Transverse colon (tissue), 4 donors: ENCODE measurements at regions not wholly inside any gene's neighbourhood (a gene's known extent, or its start where the extent isn't known, plus 50 kb on each side); places are given as distances from the start of the nearest gene placed in this dataset.

Experiments
- DNase-seq: peaks from one replicate; pipeline ENCODE4 v3.0.0-alpha.2; 2019
- H3K27ac ChIP-seq, 4 donors: fragments of 200-600 bp; sonication (generic); 2 replicates each; pipeline ENCODE4 v1.5.1; 2016 to 2018; ENCODE audit warnings: inconsistent platforms in 4 of 4
- H3K27me3 ChIP-seq: fragments of 200-600 bp; sonication (generic); 2 replicates; pipeline ENCODE4 v1.5.1; 2017; ENCODE audit warnings: inconsistent platforms
- H3K36me3 ChIP-seq, 4 donors: fragments of 200-600 bp; sonication (generic); 2 replicates each; pipeline ENCODE4 v1.5.1; 2017 to 2019; ENCODE audit warnings: inconsistent platforms in 4 of 4
- H3K4me1 ChIP-seq, 4 donors: fragments of 200-600 bp; sonication (generic); 2 replicates each; pipeline ENCODE4 v1.5.1; 2017 to 2020; ENCODE audit warnings: inconsistent platforms in 4 of 4
- H3K4me3 ChIP-seq, 4 donors: fragments of 200-600 bp; sonication (generic); 1 replicate in 1 of 4; 2 replicates in 3 of 4; pipeline versions ENCODE4 v1.5.1 to v1.6.1; 2017 to 2019; ENCODE audit warnings: inconsistent platforms in 4 of 4
- H3K9me3 ChIP-seq, 2 donors: fragments of 200-600 bp; sonication (generic); 2 replicates each; pipeline ENCODE4 v1.5.1; 2017 to 2019; ENCODE audit warnings: inconsistent platforms in 2 of 2
- CTCF ChIP-seq, 5 experiments: fragments of 200-600 bp in 3 of 5; fragments of 450-650 bp in 2 of 5; sonication (generic) in 3 of 5; IDR thresholded peaks; 1 replicate in 2 of 5; 2 replicates in 3 of 5; pipeline ENCODE4 v1.5.1; 2016 to 2017; ENCODE audit warnings: antibody characterized with exemption in 5 of 5, inconsistent platforms in 3 of 5, mild to moderate bottlenecking in 2 of 5, moderate library complexity in 1 of 5
- EP300 ChIP-seq: sonication (generic); formaldehyde crosslinking; IDR thresholded peaks from one replicate; pipeline ENCODE4 v1.6.1; 2017; ENCODE audit warnings: antibody characterized with exemption, low read depth
- POLR2A ChIP-seq: fragments of 450-650 bp; IDR thresholded peaks from one replicate; pipeline ENCODE4 v1.6.1; 2016; ENCODE audit warnings: antibody characterized with exemption, mild to moderate bottlenecking, moderate library complexity
- POLR2AphosphoS5 ChIP-seq, 3 donors: sonication (generic); formaldehyde crosslinking; IDR thresholded peaks; one replicate each; pipeline ENCODE4 v1.6.1; 2016; ENCODE audit warnings: antibody characterized with exemption in 3 of 3
- WGBS, 2 donors: methylation state at CpG; one replicate each; pipeline ENCODE4 v1.1.5; 2018; ENCODE audit warnings: low coverage in 1 of 2; 5-methylcytosine and 5-hydroxymethylcytosine counted together
- in situ Hi-C, 4 donors: fragments of 200-750 bp; cut with MboI; loops; one replicate each; pipeline versions ENCODE4 v1.15.0 to v1.15.1; 2017; ENCODE audit warnings: low sequenced_read_pairs in 3 of 4, low pct_ligation_motif_present in 1 of 4, low pct_unique_long_range_greater_than_20kb in 1 of 4
- intact Hi-C: fragments of 100-400 bp; cut with DNase I; formaldehyde crosslinking; loops from one replicate; pipeline ENCODE4 v1.15.1; 2023; ENCODE audit warnings: low total_unique reads

- Histone ChIP-seq H3K4me1 (no peaks in the 10 kb centered on the region), H3K9me3 (no peaks in the 10 kb centered on the region), H3K4me3 (no peak overlapping the region), H3K36me3 (no peaks in the 10 kb centered on the region), H3K27me3 (no peaks in the 10 kb centered on the region), H3K27ac (no peak overlapping the region)
- 79% methylated on average over 5 of the region's 5 CpGs for WGBS, 2 donors
- in situ Hi-C loops = no loop called here
- DNase-seq = no peak
- intact Hi-C loops = no loop called here
- TF ChIP-seq POLR2A (no peak), CTCF (IDR thresholded peaks at IDR 0.05) (no peak), EP300 (no peak), POLR2AphosphoS5 (IDR thresholded peaks at IDR 0.05) (no peak)
Observed at GRCh38 chr4:29037501-29037900, 1682.7 kb upstream of the PCDH7 start.

- TF ChIP-seq POLR2AphosphoS5 (IDR thresholded peaks at IDR 0.05) (no peak), EP300 (no peak), POLR2A (no peak), CTCF (IDR thresholded peaks at IDR 0.05) (no peak)
- Histone ChIP-seq H3K27ac (no peak overlapping the region), H3K4me1 (no peaks in the 10 kb centered on the region), H3K9me3 (peaks cover 0 to 4% of the 10 kb centered on the region in 2 donors), H3K4me3 (no peak overlapping the region), H3K27me3 (no peaks in the 10 kb centered on the region), H3K36me3 (no peaks in the 10 kb centered on the region)
- in situ Hi-C loops (no loop called here), intact Hi-C loops (no loop called here)
- WGBS, 2 donors = 61 to 68% methylated on average over 5 of the region's 5 CpGs
- DNase-seq = no peak
Observed at GRCh38 chr4:29043411-29043810, 1676.8 kb upstream of the PCDH7 start.

- Histone ChIP-seq H3K36me3 (no peaks in the 10 kb centered on the region), H3K4me3 (no peak overlapping the region), H3K27ac (no peak overlapping the region), H3K27me3 (no peaks in the 10 kb centered on the region), H3K4me1 (no peaks in the 10 kb centered on the region), H3K9me3 (peaks cover 0 to 4% of the 10 kb centered on the region in 2 donors)
- DNase-seq = no peak
- in situ Hi-C loops (no loop called here), intact Hi-C loops (no loop called here)
- WGBS, 2 donors = 25 to 34% methylated on average over 2 of the region's 2 CpGs
- TF ChIP-seq EP300 (no peak), POLR2AphosphoS5 (IDR thresholded peaks at IDR 0.05) (no peak), CTCF (IDR thresholded peaks at IDR 0.05) (no peak), POLR2A (no peak)
Observed at GRCh38 chr4:29046186-29046585, 1674.0 kb upstream of the PCDH7 start.

GRCh38 chr4:29046781-29047180, 1673.4 kb upstream of the PCDH7 start:
- H3K9me3 ChIP-seq = peaks cover 0 to 4% of the 10 kb centered on the region in 2 donors
- H3K4me1 ChIP-seq = no peaks in the 10 kb centered on the region
- 66 to 89% methylated on average over 2 of the region's 2 CpGs for WGBS, 2 donors
- H3K4me3 ChIP-seq = no peak overlapping the region
- no peaks in the 10 kb centered on the region for H3K27me3 ChIP-seq
- no peaks in the 10 kb centered on the region for H3K36me3 ChIP-seq
- intact Hi-C loops = no loop called here
- no peak for DNase-seq
- TF ChIP-seq POLR2AphosphoS5 (IDR thresholded peaks at IDR 0.05) (no peak), EP300 (no peak)
- in situ Hi-C loops = no loop called here
- H3K27ac ChIP-seq = no peak overlapping the region

GRCh38 chr4:29047341-29048041, 1672.7 kb upstream of the PCDH7 start:
- Histone ChIP-seq H3K4me1 (no peaks in the 10 kb centered on the region), H3K27ac (no peak overlapping the region), H3K36me3 (no peaks in the 10 kb centered on the region), H3K27me3 (no peaks in the 10 kb centered on the region), H3K9me3 (peaks cover 0 to 4% of the 10 kb centered on the region in 2 donors), H3K4me3 (no peak overlapping the region)
- DNase-seq = no peak
- no peak for TF ChIP-seq EP300
- TF ChIP-seq POLR2A = no peak
- TF ChIP-seq CTCF (IDR thresholded peaks at IDR 0.05) = no peak
- no peak for TF ChIP-seq POLR2AphosphoS5 (IDR thresholded peaks at IDR 0.05)
- intact Hi-C loops = no loop called here
- 95% methylated on average over 23 of the region's 28 CpGs; no CpG with 5 or more reads in 1 of the 2 donors for WGBS, 2 donors
- in situ Hi-C loops = no loop called here
